GM13977 (cell line): ENCODE measurements at regions not wholly inside any gene's neighbourhood (a gene's known extent, or its start where the extent isn't known, plus 50 kb on each side); places are given as distances from the start of the nearest gene placed in this dataset.

Experiments used
- DNase-seq: peaks from one replicate; pipeline ENCODE4 v3.0.0; 2012; ENCODE audit warnings: low spot score
- CTCF ChIP-seq: IDR thresholded peaks from 2 replicates; pipeline ENCODE4 v1.5.1; 2012; ENCODE audit warnings: mild to moderate bottlenecking, control low read depth; ENCODE audit not compliant: insufficient read depth; ENCODE audit errors: extremely low read depth, missing control alignments
- in situ Hi-C: fragments of 300-500 bp; cut with MboI; formaldehyde crosslinking; loops from one replicate; pipeline ENCODE4 v1.12.0; 2022; ENCODE audit warnings: low sequenced_read_pairs, low pct_unique_long_range_greater_than_20kb, mixed read lengths, inconsistent platforms; ENCODE audit not compliant: unreplicated experiment

- in situ Hi-C loops: no loop called here
Measured at GRCh38 chr4:137451172-137451825, 81.0 kb downstream of the PCDH18 start.

GRCh38 chr4:137448402-137448801 is 83.9 kb downstream of the PCDH18 start:
- in situ Hi-C loops: no loop called here
- no peak for DNase-seq
- TF ChIP-seq CTCF: no peak

More at GRCh38 chr4:137451172-137451825, 81.0 kb downstream of the PCDH18 start:
- no peak for DNase-seq
- no peak for TF ChIP-seq CTCF

- in situ Hi-C loops: no loop called here
- no peak for TF ChIP-seq CTCF
- no peak for DNase-seq
Measured at GRCh38 chr4:137446071-137446470, 86.2 kb downstream of the PCDH18 start.

- in situ Hi-C loops: no loop called here
- TF ChIP-seq CTCF: no peak
- no peak for DNase-seq
Measured at GRCh38 chr4:137443031-137443800, 89.1 kb downstream of the PCDH18 start.

- in situ Hi-C loops: no loop called here
- DNase-seq: no peak
- no peak for TF ChIP-seq CTCF
Measured at GRCh38 chr4:137432446-137433311, 99.6 kb downstream of the PCDH18 start.

- in situ Hi-C loops: no loop called here
- no peak for TF ChIP-seq CTCF
- no peak for DNase-seq
Measured at GRCh38 chr4:137430171-137430570, 102.1 kb downstream of the PCDH18 start.
